ENCODE measurements at regions not wholly inside any gene's neighbourhood (a gene's known extent, or its start where the extent isn't known, plus 50 kb on each side); places are given as distances from the start of the nearest gene placed in this dataset.

GRCh38 chr6:2388554-2389324 is 143.3 kb upstream of the GMDS start:
- peaks cover 7% of the 10 kb centered on the region for H3K9me3 Mint-ChIP-seq
- DNase-seq, result no peak
- no peaks in the 10 kb centered on the region for H3K4me1 Mint-ChIP-seq
- no peak overlapping the region for H3K27ac Mint-ChIP-seq
- H3K36me3 Mint-ChIP-seq, result no peaks in the 10 kb centered on the region
- no peaks in the 10 kb centered on the region for H3K27me3 Mint-ChIP-seq
- H3K4me3 Mint-ChIP-seq, result no peak overlapping the region

- Mint-ChIP-seq H3K27me3 (no peaks in the 10 kb centered on the region), H3K27ac (no peak overlapping the region), H3K36me3 (no peaks in the 10 kb centered on the region), H3K4me1 (no peaks in the 10 kb centered on the region), H3K9me3 (peaks cover 7% of the 10 kb centered on the region), H3K4me3 (no peak overlapping the region)
- no peak for DNase-seq
Measured at GRCh38 chr6:2387445-2387844, 142.0 kb upstream of the GMDS start.

- no peak for DNase-seq
- H3K27me3 Mint-ChIP-seq, result no peaks in the 10 kb centered on the region
- no peak overlapping the region for H3K4me3 Mint-ChIP-seq
- no peaks in the 10 kb centered on the region for H3K4me1 Mint-ChIP-seq
- H3K36me3 Mint-ChIP-seq, result no peaks in the 10 kb centered on the region
- no peak overlapping the region for H3K27ac Mint-ChIP-seq
- H3K9me3 Mint-ChIP-seq, result peaks cover 7% of the 10 kb centered on the region
Measured at GRCh38 chr6:2385471-2385983, 140.1 kb upstream of the GMDS start.

- no peaks in the 10 kb centered on the region for H3K27me3 Mint-ChIP-seq
- H3K9me3 Mint-ChIP-seq, result peaks cover 7% of the 10 kb centered on the region
- H3K4me1 Mint-ChIP-seq, result no peaks in the 10 kb centered on the region
- no peaks in the 10 kb centered on the region for H3K36me3 Mint-ChIP-seq
- H3K27ac Mint-ChIP-seq, result no peak overlapping the region
- no peak overlapping the region for H3K4me3 Mint-ChIP-seq
- no peak for DNase-seq
Measured at GRCh38 chr6:2384528-2384927, 139.1 kb upstream of the GMDS start.

- DNase-seq, result no peak
- H3K36me3 Mint-ChIP-seq, result no peaks in the 10 kb centered on the region
- H3K4me1 Mint-ChIP-seq, result no peaks in the 10 kb centered on the region
- H3K27me3 Mint-ChIP-seq, result no peaks in the 10 kb centered on the region
- peaks cover 4% of the 10 kb centered on the region for H3K9me3 Mint-ChIP-seq
- H3K4me3 Mint-ChIP-seq, result no peak overlapping the region
- no peak overlapping the region for H3K27ac Mint-ChIP-seq
Measured at GRCh38 chr6:2381872-2382661, 136.7 kb upstream of the GMDS start.

- Mint-ChIP-seq H3K4me3 (no peak overlapping the region), H3K27ac (no peak overlapping the region), H3K36me3 (peaks cover 4% of the 10 kb centered on the region), H3K9me3 (no peaks in the 10 kb centered on the region), H3K4me1 (no peaks in the 10 kb centered on the region), H3K27me3 (no peaks in the 10 kb centered on the region)
- no peak for DNase-seq
Measured at GRCh38 chr6:2378891-2379652, 133.7 kb upstream of the GMDS start.

- Mint-ChIP-seq H3K9me3 (no peaks in the 10 kb centered on the region), H3K36me3 (peaks cover 4% of the 10 kb centered on the region), H3K4me1 (no peaks in the 10 kb centered on the region), H3K27ac (no peak overlapping the region), H3K27me3 (no peaks in the 10 kb centered on the region), H3K4me3 (no peak overlapping the region)
- no peak for DNase-seq
Measured at GRCh38 chr6:2378046-2378657, 132.7 kb upstream of the GMDS start.

GRCh38 chr6:2376429-2377355 is 131.3 kb upstream of the GMDS start:
- DNase-seq, result no peak
- Mint-ChIP-seq H3K4me3 (no peak overlapping the region), H3K36me3 (peaks cover 4% of the 10 kb centered on the region), H3K27me3 (no peaks in the 10 kb centered on the region), H3K27ac (no peak overlapping the region), H3K4me1 (no peaks in the 10 kb centered on the region), H3K9me3 (no peaks in the 10 kb centered on the region)

GRCh38 chr6:2375443-2375842 is 130.0 kb upstream of the GMDS start:
- Mint-ChIP-seq H3K36me3 (peaks cover 4% of the 10 kb centered on the region), H3K9me3 (no peaks in the 10 kb centered on the region), H3K27me3 (no peaks in the 10 kb centered on the region), H3K4me3 (no peak overlapping the region), H3K27ac (no peak overlapping the region), H3K4me1 (no peaks in the 10 kb centered on the region)
- no peak for DNase-seq

- no peak for DNase-seq
- no peak overlapping the region for H3K4me3 Mint-ChIP-seq
- no peaks in the 10 kb centered on the region for H3K27me3 Mint-ChIP-seq
- no peaks in the 10 kb centered on the region for H3K36me3 Mint-ChIP-seq
- no peaks in the 10 kb centered on the region for H3K9me3 Mint-ChIP-seq
- H3K4me1 Mint-ChIP-seq, result no peaks in the 10 kb centered on the region
- H3K27ac Mint-ChIP-seq, result no peak overlapping the region
Measured at GRCh38 chr6:2369606-2370005, 124.2 kb upstream of the GMDS start.

GRCh38 chr6:2363211-2363610 is 117.8 kb upstream of the GMDS start:
- no peak overlapping the region for H3K4me3 Mint-ChIP-seq
- H3K36me3 Mint-ChIP-seq, result peaks cover 3% of the 10 kb centered on the region
- DNase-seq, result no peak
- H3K27me3 Mint-ChIP-seq, result no peaks in the 10 kb centered on the region
- no peaks in the 10 kb centered on the region for H3K4me1 Mint-ChIP-seq
- no peak overlapping the region for H3K27ac Mint-ChIP-seq
- H3K9me3 Mint-ChIP-seq, result no peaks in the 10 kb centered on the region

- H3K27me3 Mint-ChIP-seq, result no peaks in the 10 kb centered on the region
- H3K9me3 Mint-ChIP-seq, result no peaks in the 10 kb centered on the region
- no peak for DNase-seq
- peaks cover 3% of the 10 kb centered on the region for H3K36me3 Mint-ChIP-seq
- H3K27ac Mint-ChIP-seq, result no peak overlapping the region
- H3K4me3 Mint-ChIP-seq, result no peak overlapping the region
- no peaks in the 10 kb centered on the region for H3K4me1 Mint-ChIP-seq
Measured at GRCh38 chr6:2361195-2361594, 115.8 kb upstream of the GMDS start.

- Mint-ChIP-seq H3K36me3 (peaks cover 3% of the 10 kb centered on the region), H3K4me1 (no peaks in the 10 kb centered on the region)
Measured at GRCh38 chr6:2360716-2361115, 115.3 kb upstream of the GMDS start.

GRCh38 chr6:2360126-2360525 is 114.7 kb upstream of the GMDS start:
- no peak for DNase-seq
- Mint-ChIP-seq H3K4me1 (no peaks in the 10 kb centered on the region), H3K27me3 (no peaks in the 10 kb centered on the region), H3K9me3 (no peaks in the 10 kb centered on the region), H3K4me3 (no peak overlapping the region), H3K27ac (no peak overlapping the region), H3K36me3 (peaks cover 3% of the 10 kb centered on the region)

More at GRCh38 chr6:2360716-2361115, 115.3 kb upstream of the GMDS start:
- Mint-ChIP-seq H3K27ac (no peak overlapping the region), H3K27me3 (no peaks in the 10 kb centered on the region), H3K4me3 (no peak overlapping the region), H3K9me3 (no peaks in the 10 kb centered on the region)
- no peak for DNase-seq

Measured in activated naive CD8-positive, alpha-beta T cell treated with anti-CD3 and anti-CD28 coated beads for 36 hours (primary cell).